Lower lobe of right lung (tissue), 2 donors: ENCODE measurements at regions not wholly inside any gene's neighbourhood (a gene's known extent, or its start where the extent isn't known, plus 50 kb on each side); places are given as distances from the start of the nearest gene placed in this dataset.

Experiments
- ATAC-seq, 2 donors: fragments of 200-7000 bp; cut with Tn5 transposase; one replicate each; pipeline ENCODE4 v1.9.1; 2020 to 2022; ENCODE audit warnings: mild to moderate bottlenecking in 2 of 2, moderate library complexity in 2 of 2
- DNase-seq: peaks from one replicate; pipeline ENCODE4 v3.0.0-alpha.2; 2020
- H3K27ac ChIP-seq: fragments of 200-600 bp; one replicate; pipeline ENCODE4 v1.8.0; 2022
- H3K27me3 ChIP-seq: fragments of 200-600 bp; one replicate; pipeline ENCODE4 v1.8.0; 2022; ENCODE audit warnings: low read depth
- H3K36me3 ChIP-seq: fragments of 200-600 bp; one replicate; pipeline ENCODE4 v1.8.0; 2022; ENCODE audit warnings: mild to moderate bottlenecking
- H3K4me1 ChIP-seq: fragments of 200-600 bp; one replicate; pipeline ENCODE4 v1.8.0; 2022
- H3K4me3 ChIP-seq: fragments of 200-600 bp; one replicate; pipeline ENCODE4 v1.8.0; 2022; ENCODE audit warnings: mild to moderate bottlenecking
- H3K9me3 ChIP-seq: fragments of 200-600 bp; one replicate; pipeline ENCODE4 v1.8.0; 2022
- intact Hi-C: fragments of 100-400 bp; cut with DNase I; formaldehyde crosslinking; loops from one replicate; pipeline ENCODE4 v1.11.0; 2022
- TF ChIP-seq, protein P1 (sequence below): fragments of 200-600 bp; IDR thresholded peaks from one replicate; pipeline ENCODE4 v1.8.0; 2022; ENCODE audit warnings: antibody characterized with exemption, mild to moderate bottlenecking
- donor health status: DM: no; HTN: yes; CAD: no; lungs with severe emphysema.

DNA sequence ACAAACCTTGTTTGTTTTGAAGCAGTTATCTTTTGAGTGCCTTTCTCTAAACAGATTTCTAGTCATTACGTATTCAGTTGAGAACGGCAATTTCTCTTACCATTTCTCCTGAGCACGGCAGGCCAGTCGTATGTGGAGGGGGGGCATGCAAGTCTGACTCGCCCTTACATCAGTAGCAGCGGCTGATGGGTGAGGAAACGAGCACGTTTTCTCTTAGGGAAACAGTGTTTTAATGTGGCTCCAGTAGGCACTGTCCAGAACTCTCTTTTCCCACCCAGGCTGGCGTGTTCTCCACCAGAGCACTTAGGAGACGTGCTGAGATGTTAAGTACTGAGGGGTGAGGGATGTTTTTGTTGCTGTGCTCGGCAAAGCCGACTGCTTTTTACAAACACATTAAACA is 240.5 kb downstream of the STIM2 start:
- H3K4me3 ChIP-seq, result no peak overlapping the region
- TF ChIP-seq, protein P1, sequence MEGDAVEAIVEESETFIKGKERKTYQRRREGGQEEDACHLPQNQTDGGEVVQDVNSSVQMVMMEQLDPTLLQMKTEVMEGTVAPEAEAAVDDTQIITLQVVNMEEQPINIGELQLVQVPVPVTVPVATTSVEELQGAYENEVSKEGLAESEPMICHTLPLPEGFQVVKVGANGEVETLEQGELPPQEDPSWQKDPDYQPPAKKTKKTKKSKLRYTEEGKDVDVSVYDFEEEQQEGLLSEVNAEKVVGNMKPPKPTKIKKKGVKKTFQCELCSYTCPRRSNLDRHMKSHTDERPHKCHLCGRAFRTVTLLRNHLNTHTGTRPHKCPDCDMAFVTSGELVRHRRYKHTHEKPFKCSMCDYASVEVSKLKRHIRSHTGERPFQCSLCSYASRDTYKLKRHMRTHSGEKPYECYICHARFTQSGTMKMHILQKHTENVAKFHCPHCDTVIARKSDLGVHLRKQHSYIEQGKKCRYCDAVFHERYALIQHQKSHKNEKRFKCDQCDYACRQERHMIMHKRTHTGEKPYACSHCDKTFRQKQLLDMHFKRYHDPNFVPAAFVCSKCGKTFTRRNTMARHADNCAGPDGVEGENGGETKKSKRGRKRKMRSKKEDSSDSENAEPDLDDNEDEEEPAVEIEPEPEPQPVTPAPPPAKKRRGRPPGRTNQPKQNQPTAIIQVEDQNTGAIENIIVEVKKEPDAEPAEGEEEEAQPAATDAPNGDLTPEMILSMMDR, result no peak
- no peaks in the 10 kb centered on the region for H3K36me3 ChIP-seq
- H3K4me1 ChIP-seq, result no peaks in the 10 kb centered on the region
- H3K9me3 ChIP-seq, result no peaks in the 10 kb centered on the region
- ATAC-seq (peak in 1 of 2 donors; percentile 16), DNase-seq (no peak)
- no peak overlapping the region for H3K27ac ChIP-seq
- H3K27me3 ChIP-seq, result peaks cover 2% of the 10 kb centered on the region
- intact Hi-C loops, result no loop called here

DNA sequence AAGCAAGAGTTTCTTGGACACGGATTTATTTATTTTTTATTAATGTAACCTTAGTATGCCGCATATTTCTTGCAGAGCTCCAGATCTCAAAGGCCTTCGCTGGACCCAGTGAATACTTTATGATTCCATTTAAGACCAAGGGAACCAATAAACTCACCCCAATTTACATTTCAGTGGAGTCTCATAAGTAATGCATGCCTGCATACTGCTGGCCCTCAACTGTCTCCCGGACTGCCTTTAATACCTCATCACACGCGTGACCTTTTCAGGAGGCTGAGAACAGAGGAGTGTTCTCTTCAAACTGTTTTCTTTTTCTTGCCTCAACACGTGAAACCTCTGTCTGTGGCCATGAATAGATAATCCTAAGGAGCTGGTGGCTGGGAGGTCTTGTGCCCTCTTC is 240.9 kb downstream of the STIM2 start:
- intact Hi-C loops, result no loop called here
- no peaks in the 10 kb centered on the region for H3K9me3 ChIP-seq
- peaks cover 2% of the 10 kb centered on the region for H3K27me3 ChIP-seq
- no peak overlapping the region for H3K4me3 ChIP-seq
- no peaks in the 10 kb centered on the region for H3K4me1 ChIP-seq
- H3K27ac ChIP-seq, result no peak overlapping the region
- TF ChIP-seq, protein P1, result no peak
- ATAC-seq (no peak), DNase-seq (no peak)
- H3K36me3 ChIP-seq, result no peaks in the 10 kb centered on the region

DNA sequence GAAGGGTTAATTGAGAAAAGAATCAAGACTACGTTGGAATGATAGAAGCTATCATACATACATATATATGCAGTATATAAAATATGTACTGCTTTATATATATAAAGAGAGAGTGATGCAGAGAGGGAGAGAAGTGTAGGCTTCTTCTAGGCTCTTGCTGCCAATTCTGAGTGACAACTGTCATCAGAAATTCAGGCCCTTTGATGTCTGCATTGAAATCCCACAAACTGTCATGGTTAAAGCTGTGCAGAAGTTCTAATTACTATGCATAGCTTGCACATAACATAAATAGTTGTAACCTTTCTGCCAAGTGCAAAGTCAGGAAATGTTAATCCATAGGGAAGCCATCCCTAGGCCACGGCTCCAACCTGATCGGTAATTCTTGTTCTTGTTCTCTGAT is 251.0 kb downstream of the STIM2 start:
- TF ChIP-seq, protein P1, result no peak
- Histone ChIP-seq H3K4me1 (no peaks in the 10 kb centered on the region), H3K9me3 (no peaks in the 10 kb centered on the region), H3K36me3 (no peaks in the 10 kb centered on the region), H3K4me3 (no peak overlapping the region), H3K27me3 (no peaks in the 10 kb centered on the region), H3K27ac (no peak overlapping the region)
- no peak for DNase-seq
- intact Hi-C loops, result no loop called here
- ATAC-seq, result no peak

DNA sequence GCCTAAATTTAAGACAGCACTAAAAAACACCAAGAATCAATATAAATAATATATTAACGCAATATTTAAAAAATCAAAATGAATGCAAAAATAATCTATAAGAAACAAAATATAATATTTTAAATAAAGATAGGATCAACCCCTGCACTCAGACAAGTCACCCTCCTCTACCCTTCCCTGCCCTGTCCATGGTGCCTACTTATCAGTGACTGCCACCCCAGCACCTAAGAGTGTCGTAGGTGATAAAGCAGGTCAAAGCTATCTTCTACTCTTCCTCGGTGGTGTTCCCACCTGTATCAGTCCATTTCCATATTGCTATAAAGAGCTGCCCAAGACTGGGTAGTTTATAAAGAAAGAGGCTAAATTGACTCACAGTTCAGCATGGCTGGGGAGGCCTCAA is 251.9 kb downstream of the STIM2 start:
- Histone ChIP-seq H3K27ac (no peak overlapping the region), H3K9me3 (no peaks in the 10 kb centered on the region), H3K4me1 (no peaks in the 10 kb centered on the region), H3K27me3 (no peaks in the 10 kb centered on the region), H3K36me3 (no peaks in the 10 kb centered on the region), H3K4me3 (no peak overlapping the region)
- ATAC-seq (no peak), DNase-seq (no peak)
- TF ChIP-seq, protein P1, result no peak
- intact Hi-C loops, result no loop called here

DNA sequence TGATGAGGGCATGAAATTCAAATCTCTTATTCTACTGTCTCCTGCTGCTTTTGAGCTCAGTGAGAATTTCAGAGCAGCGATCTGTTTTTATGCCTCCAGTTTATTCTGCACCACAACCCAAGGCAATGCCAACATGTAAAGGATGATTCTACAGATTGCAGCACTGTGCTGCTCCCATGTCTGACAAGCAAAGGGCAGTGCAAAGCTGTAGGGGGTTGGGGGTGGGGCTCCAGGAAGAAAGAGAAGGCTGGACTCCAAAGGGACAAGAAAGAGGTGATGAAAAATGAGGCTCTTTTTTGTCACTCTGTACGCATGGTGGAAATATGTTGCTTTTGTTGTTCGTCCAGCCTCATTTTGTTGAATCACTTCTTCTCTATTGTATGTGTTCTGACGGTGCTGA is 254.6 kb downstream of the STIM2 start:
- no peak overlapping the region for H3K27ac ChIP-seq
- H3K27me3 ChIP-seq, result no peaks in the 10 kb centered on the region
- TF ChIP-seq, protein P1, result no peak
- intact Hi-C loops, result no loop called here
- H3K4me3 ChIP-seq, result no peak overlapping the region
- H3K36me3 ChIP-seq, result no peaks in the 10 kb centered on the region
- H3K4me1 ChIP-seq, result no peaks in the 10 kb centered on the region
- no peaks in the 10 kb centered on the region for H3K9me3 ChIP-seq
- DNase-seq, result no peak
- ATAC-seq, result no peak

DNA sequence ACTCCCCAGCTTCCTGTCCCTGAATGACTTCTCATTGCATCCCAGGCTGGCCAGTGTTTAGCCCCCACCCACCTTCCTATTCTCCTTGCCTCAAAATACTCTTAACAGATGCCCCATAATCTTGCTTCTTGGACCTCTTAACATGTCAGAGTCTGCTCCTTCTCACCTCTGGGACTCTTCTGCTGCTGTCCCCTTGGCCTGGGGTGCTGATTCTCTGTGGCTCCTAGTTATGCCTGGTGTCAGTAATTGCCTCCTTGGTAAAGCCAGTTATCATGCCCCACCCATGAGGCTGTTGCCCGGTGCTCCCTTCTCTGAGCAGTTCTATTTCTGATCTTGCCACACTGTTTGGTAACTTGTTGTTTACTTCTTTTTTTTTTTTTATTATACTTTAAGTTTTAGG is 256.8 kb downstream of the STIM2 start:
- DNase-seq (no peak), ATAC-seq (no peak)
- Histone ChIP-seq H3K27ac (no peak overlapping the region), H3K9me3 (no peaks in the 10 kb centered on the region), H3K36me3 (no peaks in the 10 kb centered on the region), H3K27me3 (no peaks in the 10 kb centered on the region), H3K4me1 (no peaks in the 10 kb centered on the region), H3K4me3 (no peak overlapping the region)
- TF ChIP-seq, protein P1, result no peak
- intact Hi-C loops, result no loop called here
